ENCODE measurements at regions not wholly inside any gene's neighbourhood (a gene's known extent, or its start where the extent isn't known, plus 50 kb on each side); places are given as distances from the start of the nearest gene placed in this dataset.

DNA sequence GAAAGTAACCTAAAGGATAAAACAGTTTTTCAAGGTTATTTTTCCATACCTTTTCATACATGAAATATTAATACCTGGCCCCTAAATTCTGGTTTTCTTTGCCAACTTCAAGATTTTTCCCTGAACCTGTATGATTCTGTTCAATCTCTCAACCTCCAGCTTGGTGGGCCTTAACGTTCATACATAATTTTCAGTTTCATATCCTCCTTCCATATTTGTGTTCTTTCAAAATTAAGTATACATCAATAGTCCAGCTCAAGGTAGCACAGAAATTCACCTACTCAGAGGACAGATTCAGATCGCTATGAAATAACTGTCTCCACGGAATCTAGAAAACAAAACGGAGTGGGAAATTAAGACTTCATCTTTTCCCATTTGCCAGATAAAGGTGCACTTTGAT is 505.8 kb upstream of the GHITM start:
- no peak for TF ChIP-seq CTCF (IDR thresholded peaks at IDR 0.05)
- TF ChIP-seq POLR2A (IDR thresholded peaks at IDR 0.05): no peak
